ENCODE measurements at regions not wholly inside any gene's neighbourhood (a gene's known extent, or its start where the extent isn't known, plus 50 kb on each side); places are given as distances from the start of the nearest gene placed in this dataset.
"Not testable (repeated sequence)": the region's sequence is repeated elsewhere in the genome, so short reads cannot be mapped to it uniquely, and the experiment has no call there.

- TF ChIP-seq CTCF (IDR thresholded peaks at IDR 0.05): no peak
- no peak for TF ChIP-seq POLR2A (IDR thresholded peaks at IDR 0.05)
- TF ChIP-seq POLR2AphosphoS5 (IDR thresholded peaks at IDR 0.05): no peak
- no peak for TF ChIP-seq EP300 (IDR thresholded peaks at IDR 0.05)
These were observed 111.3 kb upstream of the CRHR1 start for GRCh38 chr17:45672792-45673191.

GRCh38 chr17:45673759-45674158 is 110.4 kb upstream of the CRHR1 start:
- not testable (repeated sequence) for ATAC-seq (ENCODE audit: low FRiP score in 2 of 2); H3K27ac ChIP-seq; H3K36me3 ChIP-seq; H3K27me3 ChIP-seq; H3K9me3 ChIP-seq; H3K4me3 ChIP-seq; H3K4me1 ChIP-seq; DNase-seq
- 85 to 87% methylated on average over 5 of the region's 5 CpGs for WGBS, 2 donors

More at GRCh38 chr17:45672792-45673191, 111.3 kb upstream of the CRHR1 start:
- H3K9me3 ChIP-seq: no peaks in the 10 kb centered on the region
- H3K4me1 ChIP-seq: no peaks in the 10 kb centered on the region
- ATAC-seq (ENCODE audit: low FRiP score in 2 of 2): no peak
- H3K36me3 ChIP-seq: no peaks in the 10 kb centered on the region
- no peak for DNase-seq
- no peaks in the 10 kb centered on the region for H3K27me3 ChIP-seq
- H3K4me3 ChIP-seq: no peak overlapping the region
- 81 to 83% methylated on average over 5 of the region's 5 CpGs for WGBS, 2 donors
- no peak overlapping the region for H3K27ac ChIP-seq

GRCh38 chr17:45675012-45675411 is 109.1 kb upstream of the CRHR1 start:
- TF ChIP-seq EP300 (IDR thresholded peaks at IDR 0.05) (no peak), POLR2AphosphoS5 (IDR thresholded peaks at IDR 0.05) (no peak), CTCF (IDR thresholded peaks at IDR 0.05) (no peak), POLR2A (IDR thresholded peaks at IDR 0.05) (no peak)
- no peak overlapping the region for H3K4me3 ChIP-seq
- H3K27me3 ChIP-seq: no peaks in the 10 kb centered on the region
- peak in 1 of 2 donors; percentile 49 for ATAC-seq (ENCODE audit: low FRiP score in 2 of 2)
- H3K9me3 ChIP-seq: peaks cover 0 to 5% (median 0%) of the 10 kb centered on the region in 4 donors
- H3K36me3 ChIP-seq: no peaks in the 10 kb centered on the region
- H3K4me1 ChIP-seq: no peaks in the 10 kb centered on the region
- H3K27ac ChIP-seq: no peak overlapping the region
- 48 to 71% methylated on average over 7 of the region's 7 CpGs for WGBS, 2 donors
- DNase-seq: peak in 1 of 2 donors; percentile 39

- H3K9me3 ChIP-seq: peaks cover 0 to 5% (median 0%) of the 10 kb centered on the region in 4 donors
- no peak for TF ChIP-seq EP300 (IDR thresholded peaks at IDR 0.05)
- TF ChIP-seq POLR2AphosphoS5 (IDR thresholded peaks at IDR 0.05): no peak
- no peak for TF ChIP-seq POLR2A (IDR thresholded peaks at IDR 0.05)
- no peak for TF ChIP-seq CTCF (IDR thresholded peaks at IDR 0.05)
- WGBS, 2 donors: 72 to 82% methylated on average over 3 of the region's 3 CpGs
These were observed 108.2 kb upstream of the CRHR1 start for GRCh38 chr17:45675892-45676291.

GRCh38 chr17:45676695-45677094 is 107.4 kb upstream of the CRHR1 start:
- no peaks in the 10 kb centered on the region for H3K36me3 ChIP-seq
- H3K4me3 ChIP-seq: no peak overlapping the region
- peaks cover 0 to 5% (median 0%) of the 10 kb centered on the region in 4 donors for H3K9me3 ChIP-seq
- no peaks in the 10 kb centered on the region for H3K27me3 ChIP-seq
- DNase-seq (no peak), ATAC-seq (ENCODE audit: low FRiP score in 2 of 2) (no peak)
- WGBS, 2 donors: 74 to 77% methylated on average over 6 of the region's 6 CpGs
- H3K4me1 ChIP-seq: no peaks in the 10 kb centered on the region
- no peak overlapping the region for H3K27ac ChIP-seq
- TF ChIP-seq POLR2A (IDR thresholded peaks at IDR 0.05) (no peak), EP300 (IDR thresholded peaks at IDR 0.05) (no peak), POLR2AphosphoS5 (IDR thresholded peaks at IDR 0.05) (no peak), CTCF (IDR thresholded peaks at IDR 0.05) (no peak)

More at GRCh38 chr17:45675892-45676291, 108.2 kb upstream of the CRHR1 start:
- Histone ChIP-seq H3K27me3 (no peaks in the 10 kb centered on the region), H3K4me3 (no peak overlapping the region), H3K27ac (no peak overlapping the region), H3K36me3 (no peaks in the 10 kb centered on the region), H3K4me1 (no peaks in the 10 kb centered on the region)
- DNase-seq (no peak), ATAC-seq (ENCODE audit: low FRiP score in 2 of 2) (no peak)

Measured in upper lobe of left lung (tissue), 6 donors.